Thyroid gland (tissue), 4 donors: ENCODE measurements at regions not wholly inside any gene's neighbourhood (a gene's known extent, or its start where the extent isn't known, plus 50 kb on each side); places are given as distances from the start of the nearest gene placed in this dataset.

ENCODE experiments used
- POLR2A ChIP-seq, 2 donors: fragments of 450-650 bp; IDR thresholded peaks; one replicate each; pipeline ENCODE4 v1.6.1; 2017; ENCODE audit warnings: antibody characterized with exemption in 2 of 2, mild to moderate bottlenecking in 2 of 2, moderate library complexity in 1 of 2
- TF ChIP-seq, protein P1 (sequence below), 6 experiments: fragments of 200-600 bp in 3 of 6; fragments of 450-650 bp in 3 of 6; sonication (generic) in 3 of 6; IDR thresholded peaks; one replicate each; pipeline ENCODE4 v1.5.1; 2016 to 2019; ENCODE audit warnings: antibody characterized with exemption in 6 of 6, mild to moderate bottlenecking in 2 of 6, inconsistent platforms in 1 of 6, moderate library complexity in 1 of 6

- TF ChIP-seq, protein P1, sequence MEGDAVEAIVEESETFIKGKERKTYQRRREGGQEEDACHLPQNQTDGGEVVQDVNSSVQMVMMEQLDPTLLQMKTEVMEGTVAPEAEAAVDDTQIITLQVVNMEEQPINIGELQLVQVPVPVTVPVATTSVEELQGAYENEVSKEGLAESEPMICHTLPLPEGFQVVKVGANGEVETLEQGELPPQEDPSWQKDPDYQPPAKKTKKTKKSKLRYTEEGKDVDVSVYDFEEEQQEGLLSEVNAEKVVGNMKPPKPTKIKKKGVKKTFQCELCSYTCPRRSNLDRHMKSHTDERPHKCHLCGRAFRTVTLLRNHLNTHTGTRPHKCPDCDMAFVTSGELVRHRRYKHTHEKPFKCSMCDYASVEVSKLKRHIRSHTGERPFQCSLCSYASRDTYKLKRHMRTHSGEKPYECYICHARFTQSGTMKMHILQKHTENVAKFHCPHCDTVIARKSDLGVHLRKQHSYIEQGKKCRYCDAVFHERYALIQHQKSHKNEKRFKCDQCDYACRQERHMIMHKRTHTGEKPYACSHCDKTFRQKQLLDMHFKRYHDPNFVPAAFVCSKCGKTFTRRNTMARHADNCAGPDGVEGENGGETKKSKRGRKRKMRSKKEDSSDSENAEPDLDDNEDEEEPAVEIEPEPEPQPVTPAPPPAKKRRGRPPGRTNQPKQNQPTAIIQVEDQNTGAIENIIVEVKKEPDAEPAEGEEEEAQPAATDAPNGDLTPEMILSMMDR (IDR thresholded peaks at IDR 0.05), result no peak
- no peak for TF ChIP-seq POLR2A (IDR thresholded peaks at IDR 0.05)
Observed at GRCh38 chr1:67894981-67895735, 61.9 kb upstream of the GNG12 start.
